ENCODE measurements at regions not wholly inside any gene's neighbourhood (a gene's known extent, or its start where the extent isn't known, plus 50 kb on each side); places are given as distances from the start of the nearest gene placed in this dataset.

DNA sequence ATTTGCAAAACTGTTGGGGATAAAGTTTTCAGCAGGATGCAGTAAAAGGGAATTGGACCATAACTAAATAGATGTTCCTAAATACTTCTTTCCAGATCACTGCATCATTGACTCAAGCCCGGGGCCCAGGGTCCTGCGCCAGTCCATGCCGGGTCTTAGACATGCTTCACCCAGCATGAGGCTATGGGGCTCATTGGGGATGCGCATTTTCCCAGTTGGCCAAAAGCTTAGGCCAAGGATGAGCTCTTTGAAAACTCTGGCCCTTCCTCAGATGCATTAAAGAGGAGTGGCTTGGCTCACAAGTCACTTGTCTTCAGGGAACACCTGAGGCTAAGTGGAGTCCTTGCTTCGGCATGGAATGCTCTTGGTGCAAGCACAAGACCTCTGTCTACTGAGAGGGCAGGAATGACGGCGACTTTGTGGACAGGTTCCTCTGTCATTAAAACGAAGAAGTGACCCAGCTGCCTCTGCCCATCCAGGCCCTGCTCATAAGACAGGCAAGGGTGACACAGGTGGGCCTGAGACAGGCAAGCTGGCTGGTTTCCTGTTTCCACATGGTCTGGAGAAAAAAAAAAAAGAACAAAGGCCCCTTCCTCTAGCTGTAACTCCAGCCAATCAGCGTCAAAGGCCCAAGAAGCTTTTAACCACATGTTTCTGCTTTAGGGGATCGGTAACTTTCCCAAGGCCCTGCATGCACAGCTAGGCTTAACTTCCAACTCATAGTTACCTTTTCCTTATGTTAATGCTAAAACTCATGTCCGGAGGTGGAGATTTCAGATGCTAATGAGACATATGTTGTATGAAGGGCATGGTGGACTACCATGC is 81.4 kb upstream of the CDH4 start:
- TF ChIP-seq TAF1 (IDR thresholded peaks at IDR 0.05; ENCODE audit: borderline replicate concordance, insufficient read depth, low read length) (no peak), FOXP2 (optimal IDR thresholded peaks at IDR 0.05; ENCODE audit: borderline replicate concordance, extremely low read depth, extremely low read length, insufficient read depth) (no peak)

GRCh38 chr20:61173267-61173666 is 78.8 kb upstream of the CDH4 start:
- no peak for TF ChIP-seq TAF1 (IDR thresholded peaks at IDR 0.05; ENCODE audit: borderline replicate concordance, insufficient read depth, low read length)
- TF ChIP-seq SIN3A (IDR thresholded peaks at IDR 0.05; ENCODE audit: borderline replicate concordance, insufficient read depth, low read length) = no peak
- TF ChIP-seq FOXP2 (optimal IDR thresholded peaks at IDR 0.05; ENCODE audit: borderline replicate concordance, extremely low read depth, extremely low read length, insufficient read depth) = no peak
- no peak for TF ChIP-seq POLR2AphosphoS5 (IDR thresholded peaks at IDR 0.05; ENCODE audit: low read depth, low read length)
- TF ChIP-seq, protein P1, sequence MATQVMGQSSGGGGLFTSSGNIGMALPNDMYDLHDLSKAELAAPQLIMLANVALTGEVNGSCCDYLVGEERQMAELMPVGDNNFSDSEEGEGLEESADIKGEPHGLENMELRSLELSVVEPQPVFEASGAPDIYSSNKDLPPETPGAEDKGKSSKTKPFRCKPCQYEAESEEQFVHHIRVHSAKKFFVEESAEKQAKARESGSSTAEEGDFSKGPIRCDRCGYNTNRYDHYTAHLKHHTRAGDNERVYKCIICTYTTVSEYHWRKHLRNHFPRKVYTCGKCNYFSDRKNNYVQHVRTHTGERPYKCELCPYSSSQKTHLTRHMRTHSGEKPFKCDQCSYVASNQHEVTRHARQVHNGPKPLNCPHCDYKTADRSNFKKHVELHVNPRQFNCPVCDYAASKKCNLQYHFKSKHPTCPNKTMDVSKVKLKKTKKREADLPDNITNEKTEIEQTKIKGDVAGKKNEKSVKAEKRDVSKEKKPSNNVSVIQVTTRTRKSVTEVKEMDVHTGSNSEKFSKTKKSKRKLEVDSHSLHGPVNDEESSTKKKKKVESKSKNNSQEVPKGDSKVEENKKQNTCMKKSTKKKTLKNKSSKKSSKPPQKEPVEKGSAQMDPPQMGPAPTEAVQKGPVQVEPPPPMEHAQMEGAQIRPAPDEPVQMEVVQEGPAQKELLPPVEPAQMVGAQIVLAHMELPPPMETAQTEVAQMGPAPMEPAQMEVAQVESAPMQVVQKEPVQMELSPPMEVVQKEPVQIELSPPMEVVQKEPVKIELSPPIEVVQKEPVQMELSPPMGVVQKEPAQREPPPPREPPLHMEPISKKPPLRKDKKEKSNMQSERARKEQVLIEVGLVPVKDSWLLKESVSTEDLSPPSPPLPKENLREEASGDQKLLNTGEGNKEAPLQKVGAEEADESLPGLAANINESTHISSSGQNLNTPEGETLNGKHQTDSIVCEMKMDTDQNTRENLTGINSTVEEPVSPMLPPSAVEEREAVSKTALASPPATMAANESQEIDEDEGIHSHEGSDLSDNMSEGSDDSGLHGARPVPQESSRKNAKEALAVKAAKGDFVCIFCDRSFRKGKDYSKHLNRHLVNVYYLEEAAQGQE (IDR thresholded peaks at IDR 0.05; ENCODE audit: insufficient read depth in 1 of 2, low read depth in 2 of 2, low read length in 2 of 2) = no peak

DNA sequence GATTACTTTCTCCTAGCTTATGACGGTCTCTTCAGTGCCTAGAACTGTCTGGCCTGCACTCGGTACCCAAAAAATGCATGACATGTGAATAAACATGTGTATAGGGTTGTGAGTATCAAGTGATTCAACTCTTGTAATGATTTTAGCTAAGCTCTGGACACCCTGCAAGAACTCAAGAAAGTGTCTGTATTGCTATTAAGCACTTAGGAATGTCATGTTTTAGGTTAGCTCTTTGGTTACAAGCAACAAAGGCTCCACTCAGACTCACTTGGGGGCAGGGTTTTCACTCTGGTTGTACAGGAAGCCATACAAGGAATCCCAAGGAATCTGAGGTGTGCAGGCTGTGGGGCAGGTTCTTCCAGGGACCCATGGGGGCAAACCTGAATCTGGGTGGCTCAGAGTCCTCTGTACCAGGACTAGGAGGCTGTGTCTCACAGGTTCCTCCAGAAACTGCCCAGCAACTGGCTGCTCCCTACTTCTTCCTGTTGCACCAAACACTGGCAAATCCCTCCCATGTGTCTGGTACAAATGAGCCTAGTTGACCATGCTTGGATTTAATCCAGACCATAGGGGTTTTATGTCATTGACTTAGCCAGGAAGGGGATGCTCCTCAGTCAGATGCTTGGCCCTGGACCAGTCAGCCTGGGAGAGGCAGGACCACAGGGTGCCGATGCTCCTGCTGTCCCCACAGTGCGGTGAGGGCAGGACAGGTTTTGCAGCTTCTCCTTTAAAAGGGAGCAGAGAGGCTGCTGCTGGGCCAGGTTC is 77.9 kb upstream of the CDH4 start:
- TF ChIP-seq FOXP2 (optimal IDR thresholded peaks at IDR 0.05; ENCODE audit: borderline replicate concordance, extremely low read depth, extremely low read length, insufficient read depth) = no peak
- TF ChIP-seq SIN3A (IDR thresholded peaks at IDR 0.05; ENCODE audit: borderline replicate concordance, insufficient read depth, low read length) = no peak

- TF ChIP-seq, protein P1 (IDR thresholded peaks at IDR 0.05; ENCODE audit: insufficient read depth in 1 of 2, low read depth in 2 of 2, low read length in 2 of 2) = no peak
- TF ChIP-seq POLR2AphosphoS5 (IDR thresholded peaks at IDR 0.05; ENCODE audit: low read depth, low read length) (no peak), FOXP2 (optimal IDR thresholded peaks at IDR 0.05; ENCODE audit: borderline replicate concordance, extremely low read depth, extremely low read length, insufficient read depth) (no peak), SIN3A (IDR thresholded peaks at IDR 0.05; ENCODE audit: borderline replicate concordance, insufficient read depth, low read length) (no peak), TAF1 (IDR thresholded peaks at IDR 0.05; ENCODE audit: borderline replicate concordance, insufficient read depth, low read length) (no peak)
Measured at GRCh38 chr20:61176874-61177273, 75.2 kb upstream of the CDH4 start.

DNA sequence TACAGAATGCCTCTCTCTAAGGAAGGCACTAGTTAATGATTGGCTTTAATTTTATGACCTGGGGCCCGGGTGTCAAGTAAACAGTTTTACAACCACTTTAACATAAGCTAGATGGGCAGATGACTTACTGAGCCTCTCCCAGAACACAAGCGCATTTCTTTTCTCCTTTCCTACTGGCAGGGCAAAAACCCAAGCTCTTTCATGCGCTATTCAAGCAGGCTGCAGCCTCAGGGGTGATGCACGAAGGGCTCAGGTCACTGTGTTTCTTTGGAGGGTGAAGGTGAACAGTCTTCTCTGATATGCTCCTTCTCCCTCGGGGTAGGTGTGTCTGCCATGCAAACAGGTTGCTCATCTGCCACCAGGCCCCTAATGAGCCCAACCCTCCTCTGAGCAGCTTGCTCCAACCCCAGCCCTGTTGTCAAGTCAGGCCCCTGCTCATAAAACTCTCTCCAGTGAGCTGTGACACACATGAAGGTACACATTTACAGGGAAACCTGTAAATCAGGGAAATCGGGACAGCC is 73.5 kb upstream of the CDH4 start:
- no peak for TF ChIP-seq POLR2AphosphoS5 (IDR thresholded peaks at IDR 0.05; ENCODE audit: low read depth, low read length)
- TF ChIP-seq TAF1 (IDR thresholded peaks at IDR 0.05; ENCODE audit: borderline replicate concordance, insufficient read depth, low read length) = no peak
- no peak for TF ChIP-seq FOXP2 (optimal IDR thresholded peaks at IDR 0.05; ENCODE audit: borderline replicate concordance, extremely low read depth, extremely low read length, insufficient read depth)
- no peak for TF ChIP-seq SIN3A (IDR thresholded peaks at IDR 0.05; ENCODE audit: borderline replicate concordance, insufficient read depth, low read length)
- TF ChIP-seq, protein P1 (IDR thresholded peaks at IDR 0.05; ENCODE audit: insufficient read depth in 1 of 2, low read depth in 2 of 2, low read length in 2 of 2) = no peak

Data from PFSK-1 (cell line).